Heart right ventricle (tissue), 16 donors: ENCODE measurements at regions not wholly inside any gene's neighbourhood (a gene's known extent, or its start where the extent isn't known, plus 50 kb on each side); places are given as distances from the start of the nearest gene placed in this dataset.
"Not testable (repeated sequence)": the region's sequence is repeated elsewhere in the genome, so short reads cannot be mapped to it uniquely, and the experiment has no call there.

ENCODE experiments used
- ATAC-seq, 8 donors: fragments of 200-7000 bp; cut with Tn5 transposase; one replicate each; pipeline ENCODE4 v1.9.1; 2020; ENCODE audit warnings: mild to moderate bottlenecking in 8 of 8, moderate library complexity in 8 of 8, moderate number of reproducible peaks in 1 of 8
- DNase-seq, 2 donors: peaks; one replicate each; pipeline ENCODE4 v3.0.0-alpha.2; 2020
- H3K27ac ChIP-seq, 10 donors: fragments of 200-600 bp; sonication (generic) in 2 of 10; one replicate each; pipeline versions ENCODE4 v1.5.0 to v1.8.0; 2020 to 2022; ENCODE audit warnings: mild to moderate bottlenecking in 3 of 10
- H3K27me3 ChIP-seq, 7 donors: fragments of 200-600 bp; one replicate each; pipeline ENCODE4 v1.8.0; 2021 to 2022; ENCODE audit warnings: mild to moderate bottlenecking in 2 of 7
- H3K36me3 ChIP-seq, 9 donors: fragments of 200-600 bp; sonication (generic) in 1 of 9; one replicate each; pipeline versions ENCODE4 v1.5.0 to v1.8.0; 2020 to 2022; ENCODE audit warnings: mild to moderate bottlenecking in 2 of 9
- H3K4me1 ChIP-seq, 9 donors: fragments of 200-600 bp; sonication (generic) in 1 of 9; one replicate each; pipeline versions ENCODE4 v1.5.0 to v1.8.0; 2020 to 2022; ENCODE audit warnings: mild to moderate bottlenecking in 4 of 9
- H3K4me3 ChIP-seq, 10 donors: fragments of 200-600 bp; sonication (generic) in 2 of 10; one replicate each; pipeline versions ENCODE4 v1.5.0 to v1.8.0; 2020 to 2022; ENCODE audit warnings: mild to moderate bottlenecking in 7 of 10, moderate library complexity in 2 of 10
- H3K9me3 ChIP-seq, 11 donors: fragments of 200-600 bp in 10 of 11; sonication (generic) in 2 of 11; one replicate each; pipeline versions ENCODE4 v1.5.0 to v1.8.0; 2013 to 2022; ENCODE audit warnings: mild to moderate bottlenecking in 2 of 11, control low read depth in 1 of 11, moderate library complexity in 1 of 11
- CTCF ChIP-seq, 9 donors: fragments of 200-600 bp; sonication (generic) in 2 of 9; IDR thresholded peaks; one replicate each; pipeline versions ENCODE4 v1.5.0 to v1.8.0; 2021 to 2022; ENCODE audit warnings: antibody characterized with exemption in 9 of 9, mild to moderate bottlenecking in 5 of 9, moderate library complexity in 1 of 9
- WGBS, 2 donors: extraction: QIAGEN DNeasy Blood & Tissue Kit; methylation state at CpG; one replicate each; pipeline ENCODE4 v1.1.7; 2013; ENCODE audit warnings: inconsistent platforms in 1 of 2; 5-methylcytosine and 5-hydroxymethylcytosine counted together
- intact Hi-C, 10 donors: fragments of 100-400 bp; cut with DNase I; formaldehyde crosslinking; loops; one replicate each; pipeline versions ENCODE4 v1.11.1 to v1.14.2; 2022
- donor health status: Arrhythmogenic right ventricular cardiomyopathy.
- donor health status: ischemic (EF 13 %, LVEDD 7.1; RV severe dilation, severe dysfunction).
- donor health status: healthy with polysubstance abuse.
- donor health status: DM: no; HTN: yes; CAD: no.
- donor health status: DM: no; HTN: no; CAD: no.
- donor health status: ischemic (EF 25% LVEDD 6.9; RV normal size, moderate dysfunction).
- donor health status: ischemic (EF 25% LVEDD 5.7; RV mildly dilated, moderate dysfunction).
- donor health status: healthy.
- donor health status: DM: yes; HTN: yes; CAD: no.
- donor health status: Ischemic cardiomyopathy.
- donor health status: ischemic (EF 35%, LVEDD 5.7; RV mildly dilated, moderate dysfunction).
- donor health status: nonischemic (EF 11% LVEDD 7.7; RV severe dilation, severe dysfunction).
- donor health status: DM: yes; HTN: yes; CAD: no.
- donor health status: PGD.
- donor health status: ischemic (EF 29% LVEDD 5.4; RV normal size, mild dysfunction).
- donor health status: nonischemic (EF 23%, LVEDD 6.1; RV moderate dilation, normal function).

GRCh38 chr1:87435484-87435883 lies 106.8 kb downstream of the LMO4 start:
- Histone ChIP-seq H3K9me3 (no peaks in the 10 kb centered on the region), H3K27me3 (no peaks in the 10 kb centered on the region), H3K4me3 (no peak overlapping the region), H3K4me1 (peaks cover 0 to 37% (median 6%) of the 10 kb centered on the region in 9 donors), H3K27ac (peak overlapping the region in 5 of 10 donors; percentile 20 to 51 (median 44)), H3K36me3 (no peaks in the 10 kb centered on the region)
- WGBS, 2 donors, result 73 to 80% methylated on average over 8 of the region's 8 CpGs
- ATAC-seq, result peak; percentile 54 to 86 (median 71)
- TF ChIP-seq CTCF (IDR thresholded peaks at IDR 0.05), result no peak
- DNase-seq, result peak in 1 of 2 donors; percentile 18
- intact Hi-C loops, result loop anchor here in 1 of 10 donors (10.0 kb wide), 1 partner anchor 101 kb away; no protein-coding TSS in a partner anchor

GRCh38 chr1:87436115-87436514 lies 107.4 kb downstream of the LMO4 start:
- H3K4me1 ChIP-seq, result peaks cover 0 to 37% (median 6%) of the 10 kb centered on the region in 9 donors
- not testable (repeated sequence) for H3K4me3 ChIP-seq, H3K9me3 ChIP-seq, H3K36me3 ChIP-seq, DNase-seq, H3K27me3 ChIP-seq
- intact Hi-C loops, result loop anchor here in 1 of 10 donors (10.0 kb wide), 1 partner anchor 101 kb away; no protein-coding TSS in a partner anchor
- ATAC-seq, result peak; percentile 30 to 84 (median 70)
- WGBS, 2 donors, result 36 to 41% methylated on average over 8 of the region's 8 CpGs
- H3K27ac ChIP-seq, result peak overlapping the region in 7 of 10 donors; percentile 1 to 51 (median 32)

GRCh38 chr1:87436534-87436933 lies 107.9 kb downstream of the LMO4 start:
- Histone ChIP-seq H3K27ac (peak overlapping the region in 7 of 10 donors; percentile 1 to 51 (median 32)), H3K9me3 (no peaks in the 10 kb centered on the region), H3K36me3 (no peaks in the 10 kb centered on the region), H3K4me3 (no peak overlapping the region), H3K4me1 (peaks cover 0 to 37% (median 6%) of the 10 kb centered on the region in 9 donors), H3K27me3 (no peaks in the 10 kb centered on the region)
- intact Hi-C loops, result loop anchor here in 1 of 10 donors (10.0 kb wide), 1 partner anchor 102 kb away; no protein-coding TSS in a partner anchor
- WGBS, 2 donors, result 36 to 43% methylated on average over 4 of the region's 4 CpGs
- no peak for TF ChIP-seq CTCF (IDR thresholded peaks at IDR 0.05)
- DNase-seq (peak; percentile 13 to 24), ATAC-seq (peak; percentile 27 to 86 (median 60))

- ATAC-seq (no peak), DNase-seq (no peak)
- Histone ChIP-seq H3K27me3 (no peaks in the 10 kb centered on the region), H3K4me1 (peaks cover 0 to 37% (median 6%) of the 10 kb centered on the region in 9 donors), H3K9me3 (no peaks in the 10 kb centered on the region), H3K4me3 (no peak overlapping the region), H3K27ac (no peak overlapping the region), H3K36me3 (no peaks in the 10 kb centered on the region)
- no peak for TF ChIP-seq CTCF (IDR thresholded peaks at IDR 0.05)
- 49 to 52% methylated on average over 3 of the region's 3 CpGs for WGBS, 2 donors
- intact Hi-C loops, result loop anchor here in 1 of 10 donors (10.0 kb wide), 1 partner anchor 103 kb away; no protein-coding TSS in a partner anchor
Measured at GRCh38 chr1:87437663-87438295, 109.1 kb downstream of the LMO4 start.

GRCh38 chr1:87439821-87440220 lies 111.1 kb downstream of the LMO4 start:
- TF ChIP-seq CTCF (IDR thresholded peaks at IDR 0.05), result no peak
- DNase-seq (no peak), ATAC-seq (no peak)
- WGBS, 2 donors, result 84% methylated on average over 5 of the region's 5 CpGs
- Histone ChIP-seq H3K27me3 (no peaks in the 10 kb centered on the region), H3K4me1 (peaks cover 0 to 27% (median 6%) of the 10 kb centered on the region in 9 donors), H3K36me3 (no peaks in the 10 kb centered on the region), H3K9me3 (peaks cover 0 to 12% (median 0%) of the 10 kb centered on the region in 11 donors), H3K27ac (no peak overlapping the region), H3K4me3 (no peak overlapping the region)
- intact Hi-C loops, result loop anchor here in 1 of 10 donors (10.0 kb wide), 1 partner anchor 105 kb away; no protein-coding TSS in a partner anchor
